GM23338 (cell line): ENCODE measurements at regions not wholly inside any gene's neighbourhood (a gene's known extent, or its start where the extent isn't known, plus 50 kb on each side); places are given as distances from the start of the nearest gene placed in this dataset.

Experiments used
- ATAC-seq: fragments of 200-7000 bp; cut with Tn5 transposase; 3 replicates; pipeline ENCODE4 v1.9.1; 2020
- DNase-seq: peaks from one replicate; pipeline ENCODE4 v3.0.0-alpha.2; 2015; ENCODE audit warnings: low spot score
- H2AFZ ChIP-seq: fragments of 200-600 bp; sonication (generic); 2 replicates; pipeline ENCODE4 v1.8.0; 2016; ENCODE audit warnings: antibody characterized with exemption, mild to moderate bottlenecking, moderate library complexity
- H3F3A ChIP-seq: fragments of 200-600 bp; sonication (generic); replicated peaks from 2 replicates; pipeline ENCODE4 v1.8.0; 2017; ENCODE audit warnings: antibody characterized with exemption, mixed run types, low read depth
- H3K27ac ChIP-seq: fragments of 200-600 bp; sonication (generic); 2 replicates; pipeline ENCODE4 v1.6.1; 2016; ENCODE audit warnings: low read depth
- H3K27me3 ChIP-seq: fragments of 200-600 bp; sonication (generic); 2 replicates; pipeline ENCODE4 v1.8.0; 2016; ENCODE audit warnings: mild to moderate bottlenecking, mixed run types, moderate library complexity; ENCODE audit not compliant: insufficient read depth
- H3K36me3 ChIP-seq: fragments of 200-600 bp; sonication (generic); 2 replicates; pipeline ENCODE4 v1.8.0; 2016; ENCODE audit warnings: mild to moderate bottlenecking; ENCODE audit not compliant: insufficient read depth
- H3K4me1 ChIP-seq: fragments of 200-600 bp; sonication (generic); 2 replicates; pipeline ENCODE4 v1.8.0; 2016; ENCODE audit warnings: mild to moderate bottlenecking, moderate library complexity; ENCODE audit not compliant: insufficient read depth
- H3K4me2 ChIP-seq: fragments of 200-600 bp; sonication (generic); 2 replicates; pipeline ENCODE4 v1.7.1; 2017; ENCODE audit warnings: mixed run types
- H3K4me3 ChIP-seq: fragments of 200-600 bp; sonication (generic); 2 replicates; pipeline ENCODE4 v1.6.1; 2016; ENCODE audit warnings: mixed run types
- H3K79me2 ChIP-seq: fragments of 200-600 bp; sonication (generic); replicated peaks from 2 replicates; pipeline ENCODE4 v1.8.0; 2017; ENCODE audit warnings: mild to moderate bottlenecking; ENCODE audit not compliant: insufficient read depth
- H3K9me2 ChIP-seq: fragments of 200-600 bp; sonication (generic); 2 replicates; pipeline ENCODE4 v1.8.0; 2017; ENCODE audit not compliant: insufficient read depth
- H4K20me1 ChIP-seq: fragments of 200-600 bp; sonication (generic); replicated peaks from 2 replicates; pipeline ENCODE4 v1.8.0; 2017; ENCODE audit warnings: mild to moderate bottlenecking; ENCODE audit not compliant: insufficient read depth
- H3K27ac Mint-ChIP-seq: 2 replicates; pipeline ENCODE4 v1.8.0; 2020; ENCODE audit warnings: inconsistent platforms, mild to moderate bottlenecking, moderate library complexity, mixed read lengths
- H3K27me3 Mint-ChIP-seq: 3 replicates; pipeline ENCODE4 v1.8.0; 2022; ENCODE audit warnings: low read depth, mild to moderate bottlenecking, moderate library complexity, mixed read lengths, inconsistent platforms; ENCODE audit not compliant: insufficient read depth, poor library complexity
- H3K36me3 Mint-ChIP-seq: 3 replicates; pipeline ENCODE4 v1.8.0; 2021; ENCODE audit warnings: low read depth, mild to moderate bottlenecking, inconsistent platforms, moderate library complexity, mixed read lengths
- H3K4me1 Mint-ChIP-seq: 3 replicates; pipeline ENCODE4 v1.8.0; 2020; ENCODE audit warnings: mild to moderate bottlenecking, inconsistent platforms, mixed read lengths
- H3K4me3 Mint-ChIP-seq: 3 replicates; pipeline ENCODE4 v1.8.0; 2021; ENCODE audit warnings: moderate library complexity, mild to moderate bottlenecking, inconsistent platforms, mixed read lengths
- H3K9me3 Mint-ChIP-seq: 3 replicates; pipeline ENCODE4 v1.8.0; 2020; ENCODE audit warnings: moderate library complexity, mild to moderate bottlenecking, inconsistent platforms, mixed read lengths
- CREB1 ChIP-seq: fragments of 250-450 bp; sonication (Bioruptor Pico); IDR thresholded peaks from 2 replicates; pipeline ENCODE4 v1.5.0; 2020; ENCODE audit warnings: low read depth, mild to moderate bottlenecking, moderate library complexity
- CTCF ChIP-seq, 2 experiments: fragments of 200-600 bp in 1 of 2; sonication (generic) in 1 of 2; conservative IDR thresholded peaks; 2 replicates each; pipeline versions ENCODE4 v1.5.1 to v1.6.1; 2016 to 2017; ENCODE audit warnings: antibody characterized with exemption in 2 of 2, low read depth in 2 of 2, mild to moderate bottlenecking in 2 of 2, moderate library complexity in 1 of 2
- ETS1 ChIP-seq: IDR thresholded peaks from 2 replicates; pipeline ENCODE4 v1.6.1; 2016; ENCODE audit warnings: antibody characterized with exemption
- EZH2 ChIP-seq: fragments of 200-600 bp; sonication (generic); IDR thresholded peaks from one replicate; pipeline ENCODE4 v1.8.0; 2017; ENCODE audit warnings: antibody characterized with exemption, mild to moderate bottlenecking, low read depth; ENCODE audit not compliant: unreplicated experiment
- EZH2phosphoT487 ChIP-seq: fragments of 200-600 bp; sonication (generic); IDR thresholded peaks from one replicate; pipeline ENCODE4 v1.8.1; 2018; ENCODE audit warnings: antibody characterized with exemption; ENCODE audit not compliant: unreplicated experiment
- JUNB ChIP-seq: IDR thresholded peaks from one replicate; pipeline ENCODE4 v1.6.1; 2016; ENCODE audit warnings: antibody characterized with exemption; ENCODE audit not compliant: unreplicated experiment
- NANOG ChIP-seq: IDR thresholded peaks from 2 replicates; pipeline ENCODE4 v1.6.1; 2016; ENCODE audit warnings: antibody characterized with exemption, borderline replicate concordance
- POLR2AphosphoS5 ChIP-seq: IDR thresholded peaks from 2 replicates; pipeline ENCODE4 v1.6.1; 2016; ENCODE audit warnings: antibody characterized with exemption, low read depth
- REST ChIP-seq: IDR thresholded peaks from one replicate; pipeline ENCODE4 v1.6.1; 2018; ENCODE audit warnings: antibody characterized with exemption; ENCODE audit not compliant: unreplicated experiment
- STAT1 ChIP-seq: IDR thresholded peaks from one replicate; pipeline ENCODE4 v1.6.1; 2016; ENCODE audit warnings: antibody characterized with exemption; ENCODE audit not compliant: unreplicated experiment
- ZNF114 ChIP-seq: fragments of 250-450 bp; sonication (Bioruptor Pico); IDR thresholded peaks from 2 replicates; pipeline ENCODE4 v1.5.0; 2020; ENCODE audit warnings: mild to moderate bottlenecking, moderate library complexity
- ZNF331 ChIP-seq: fragments of 250-450 bp; sonication (Bioruptor Pico); IDR thresholded peaks from 2 replicates; pipeline ENCODE4 v1.5.0; 2020; ENCODE audit warnings: low read depth, mild to moderate bottlenecking, moderate library complexity
- ZNF462 ChIP-seq: fragments of 250-450 bp; sonication (Bioruptor Pico); IDR thresholded peaks from 2 replicates; pipeline ENCODE4 v1.5.0; 2020; ENCODE audit warnings: mild to moderate bottlenecking, moderate library complexity

- H3K4me3 Mint-ChIP-seq = no peak overlapping the region
- peaks cover 25% of the 10 kb centered on the region for H3K4me1 Mint-ChIP-seq
- Histone ChIP-seq H4K20me1 (no peaks in the 10 kb centered on the region), H3F3A (no peaks in the 10 kb centered on the region), H3K36me3 (no peaks in the 10 kb centered on the region), H3K4me3 (no peak overlapping the region), H3K4me2 (no peak overlapping the region), H3K4me1 (peaks cover 5% of the 10 kb centered on the region), H2AFZ (no peak overlapping the region), H3K27ac (no peak overlapping the region), H3K79me2 (no peaks in the 10 kb centered on the region), H3K9me2 (no peaks in the 10 kb centered on the region), H3K27me3 (no peaks in the 10 kb centered on the region)
- no peak for ATAC-seq
- H3K27ac Mint-ChIP-seq = no peak overlapping the region
- no peaks in the 10 kb centered on the region for H3K36me3 Mint-ChIP-seq
- H3K9me3 Mint-ChIP-seq = no peaks in the 10 kb centered on the region
- peaks cover 18% of the 10 kb centered on the region for H3K27me3 Mint-ChIP-seq
- TF ChIP-seq EZH2 (no peak), ZNF114 (no peak), ZNF462 (CRISPR knock-in tag) (no peak), JUNB (no peak), ETS1 (no peak), POLR2AphosphoS5 (no peak), NANOG (no peak), REST (no peak), STAT1 (no peak), CTCF (conservative IDR thresholded peaks at IDR 0.05; ENCODE audit: low read depth in 2 of 2) (no peak), ZNF331 (no peak), CREB1 (no peak), EZH2phosphoT487 (no peak)
- no peak for DNase-seq
Observed at GRCh38 chr6:33947047-33947446, 143.2 kb upstream of the MLN start.
